ENCODE measurements at regions not wholly inside any gene's neighbourhood (a gene's known extent, or its start where the extent isn't known, plus 50 kb on each side); places are given as distances from the start of the nearest gene placed in this dataset.

GRCh38 chr14:56945291-56945690, 135.0 kb upstream of the OTX2 start:
- Histone ChIP-seq H3K4me3 (no peak overlapping the region), H3K27ac (replicated peaks in 1 of 4) (no peak overlapping the region), H3K4me1 (peaks cover 0 to 6% (median 0%) of the 10 kb centered on the region in 4 donors), H3K36me3 (no peaks in the 10 kb centered on the region), H3K27me3 (no peaks in the 10 kb centered on the region), H3K9me3 (no peaks in the 10 kb centered on the region)
- intact Hi-C loops (cut with DNase I) = no loop called here
- no peak for TF ChIP-seq POLR2A (IDR thresholded peaks at IDR 0.05; ENCODE audit: low read depth)
- no peak for TF ChIP-seq EP300 (IDR thresholded peaks at IDR 0.05)
- TF ChIP-seq, protein P1, sequence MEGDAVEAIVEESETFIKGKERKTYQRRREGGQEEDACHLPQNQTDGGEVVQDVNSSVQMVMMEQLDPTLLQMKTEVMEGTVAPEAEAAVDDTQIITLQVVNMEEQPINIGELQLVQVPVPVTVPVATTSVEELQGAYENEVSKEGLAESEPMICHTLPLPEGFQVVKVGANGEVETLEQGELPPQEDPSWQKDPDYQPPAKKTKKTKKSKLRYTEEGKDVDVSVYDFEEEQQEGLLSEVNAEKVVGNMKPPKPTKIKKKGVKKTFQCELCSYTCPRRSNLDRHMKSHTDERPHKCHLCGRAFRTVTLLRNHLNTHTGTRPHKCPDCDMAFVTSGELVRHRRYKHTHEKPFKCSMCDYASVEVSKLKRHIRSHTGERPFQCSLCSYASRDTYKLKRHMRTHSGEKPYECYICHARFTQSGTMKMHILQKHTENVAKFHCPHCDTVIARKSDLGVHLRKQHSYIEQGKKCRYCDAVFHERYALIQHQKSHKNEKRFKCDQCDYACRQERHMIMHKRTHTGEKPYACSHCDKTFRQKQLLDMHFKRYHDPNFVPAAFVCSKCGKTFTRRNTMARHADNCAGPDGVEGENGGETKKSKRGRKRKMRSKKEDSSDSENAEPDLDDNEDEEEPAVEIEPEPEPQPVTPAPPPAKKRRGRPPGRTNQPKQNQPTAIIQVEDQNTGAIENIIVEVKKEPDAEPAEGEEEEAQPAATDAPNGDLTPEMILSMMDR (IDR thresholded peaks at IDR 0.05) = no peak
- TF ChIP-seq POLR2AphosphoS5 (IDR thresholded peaks at IDR 0.05) = no peak
- 49% methylated on average over 2 of the region's 2 CpGs for WGBS
- no peak for DNase-seq (ENCODE audit: extremely low spot score)

GRCh38 chr14:56944397-56944796, 134.1 kb upstream of the OTX2 start:
- Histone ChIP-seq H3K9me3 (no peaks in the 10 kb centered on the region), H3K27me3 (no peaks in the 10 kb centered on the region), H3K4me3 (no peak overlapping the region), H3K36me3 (no peaks in the 10 kb centered on the region), H3K27ac (replicated peaks in 1 of 4) (no peak overlapping the region), H3K4me1 (peaks cover 0 to under 1% (median 0%) of the 10 kb centered on the region in 4 donors)
- WGBS = 93% methylated on average over 2 of the region's 2 CpGs
- intact Hi-C loops (cut with DNase I) = no loop called here
- TF ChIP-seq, protein P1 (IDR thresholded peaks at IDR 0.05) = no peak
- TF ChIP-seq EP300 (IDR thresholded peaks at IDR 0.05) (no peak), POLR2A (IDR thresholded peaks at IDR 0.05; ENCODE audit: low read depth) (no peak), POLR2AphosphoS5 (IDR thresholded peaks at IDR 0.05) (no peak)
- DNase-seq (ENCODE audit: extremely low spot score) = no peak

DNA sequence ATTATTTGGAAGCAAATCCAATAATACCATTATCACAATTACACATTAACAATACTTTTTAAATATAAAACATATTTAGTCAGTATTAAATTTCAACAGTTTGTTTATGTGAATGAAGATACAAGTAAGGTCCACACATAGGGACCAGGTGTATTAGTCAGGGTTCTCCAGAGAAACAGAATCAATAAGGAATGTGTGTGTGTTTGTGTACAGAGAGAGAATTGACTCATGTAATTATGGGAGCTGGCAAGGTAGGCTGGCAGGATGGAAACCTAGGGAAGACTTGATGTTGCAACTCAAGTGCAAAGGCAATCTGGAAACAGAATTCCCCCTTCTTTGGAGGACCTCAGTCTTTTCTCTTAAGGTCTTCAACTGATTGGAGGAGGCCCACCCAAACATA, 123.2 kb upstream of the OTX2 start:
- intact Hi-C loops (cut with DNase I) = no loop called here
- Histone ChIP-seq H3K4me3 (no peak overlapping the region), H3K4me1 (no peaks in the 10 kb centered on the region), H3K27me3 (no peaks in the 10 kb centered on the region), H3K36me3 (no peaks in the 10 kb centered on the region), H3K27ac (replicated peaks in 1 of 4) (no peak overlapping the region), H3K9me3 (no peaks in the 10 kb centered on the region)
- no peak for TF ChIP-seq POLR2AphosphoS5 (IDR thresholded peaks at IDR 0.05)
- no peak for TF ChIP-seq POLR2A (IDR thresholded peaks at IDR 0.05; ENCODE audit: low read depth)
- no peak for TF ChIP-seq EP300 (IDR thresholded peaks at IDR 0.05)
- TF ChIP-seq, protein P1 (IDR thresholded peaks at IDR 0.05) = no peak
- DNase-seq (ENCODE audit: extremely low spot score) = no peak

DNA sequence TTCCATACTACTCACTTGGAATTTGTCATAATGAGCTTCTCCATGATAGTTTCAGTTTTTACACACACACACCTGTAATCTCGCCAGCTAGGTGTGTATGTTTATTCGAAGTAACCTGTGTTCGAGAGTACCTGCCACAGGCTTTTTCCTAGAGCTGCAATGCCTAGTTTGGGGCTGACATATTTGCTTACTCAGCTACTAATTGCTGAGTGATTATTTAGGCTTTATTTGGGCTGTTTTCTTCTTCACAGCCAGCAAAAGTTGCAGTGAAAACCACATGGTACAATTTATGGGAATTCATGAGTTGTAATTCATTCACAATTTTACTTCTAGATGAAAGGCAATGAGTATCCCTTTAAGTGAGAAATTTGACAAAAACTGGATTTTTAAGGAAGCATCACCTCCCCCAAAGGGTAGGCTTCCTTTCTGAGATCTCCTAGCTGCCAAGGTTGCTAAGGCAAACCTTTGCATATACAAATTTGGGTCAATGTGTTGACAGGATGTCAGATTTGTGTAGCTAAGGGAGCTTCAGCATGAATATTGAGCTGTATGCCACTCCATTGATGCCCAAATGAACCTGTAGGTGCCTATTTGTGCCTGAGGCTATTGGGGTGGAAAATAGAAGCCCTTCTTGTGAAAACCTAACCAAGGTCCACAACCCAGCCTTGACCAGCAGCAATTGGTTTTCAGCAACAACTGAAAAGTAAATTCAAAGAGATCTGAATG, 108.7 kb upstream of the OTX2 start:
- no peak overlapping the region for H3K27ac ChIP-seq (replicated peaks in 1 of 4)
- 32% methylated on average over 3 of the region's 3 CpGs for WGBS
- TF ChIP-seq, protein P1 (IDR thresholded peaks at IDR 0.05) = no peak
- TF ChIP-seq POLR2A (IDR thresholded peaks at IDR 0.05; ENCODE audit: low read depth) (no peak), POLR2AphosphoS5 (IDR thresholded peaks at IDR 0.05) (no peak), EP300 (IDR thresholded peaks at IDR 0.05) (no peak)

DNA sequence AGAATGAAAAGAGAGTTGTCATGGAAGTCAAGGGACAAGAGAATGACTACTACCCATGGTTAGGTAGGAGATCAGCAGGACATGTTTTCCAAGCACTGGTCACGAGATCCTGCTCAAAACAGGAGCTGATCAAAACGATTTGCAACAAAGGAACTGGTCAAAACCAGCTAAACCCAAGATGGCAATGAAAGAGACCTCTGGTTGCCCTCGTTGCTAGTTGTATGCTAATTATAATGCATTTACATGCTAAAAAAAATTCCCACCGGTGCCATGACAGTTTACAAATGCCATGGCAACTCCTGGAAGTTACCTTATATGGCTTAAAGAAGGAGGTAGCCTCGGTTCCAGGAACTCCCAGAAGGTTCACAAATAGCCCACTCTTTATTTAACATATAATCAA, 95.0 kb upstream of the OTX2 start:
- WGBS = 31% methylated on average over 5 of the region's 5 CpGs

More for the DNA sequence above, 108.7 kb upstream of the OTX2 start:
- Histone ChIP-seq H3K27me3 (no peaks in the 10 kb centered on the region), H3K36me3 (no peaks in the 10 kb centered on the region), H3K4me3 (no peak overlapping the region), H3K9me3 (peaks cover 0 to 9% (median 3%) of the 10 kb centered on the region in 4 donors), H3K4me1 (no peaks in the 10 kb centered on the region)
- no peak for DNase-seq (ENCODE audit: extremely low spot score)
- intact Hi-C loops (cut with DNase I) = no loop called here

More for the DNA sequence above, 95.0 kb upstream of the OTX2 start:
- no peak for TF ChIP-seq POLR2AphosphoS5 (IDR thresholded peaks at IDR 0.05)
- TF ChIP-seq POLR2A (IDR thresholded peaks at IDR 0.05; ENCODE audit: low read depth) = no peak
- TF ChIP-seq, protein P1 (IDR thresholded peaks at IDR 0.05) = no peak
- TF ChIP-seq EP300 (IDR thresholded peaks at IDR 0.05) = no peak
- no peaks in the 10 kb centered on the region for H3K9me3 ChIP-seq
- intact Hi-C loops (cut with DNase I) = no loop called here
- DNase-seq (ENCODE audit: extremely low spot score) = no peak
- no peaks in the 10 kb centered on the region for H3K36me3 ChIP-seq
- no peak overlapping the region for H3K27ac ChIP-seq (replicated peaks in 1 of 4)
- H3K4me1 ChIP-seq = no peaks in the 10 kb centered on the region
- no peaks in the 10 kb centered on the region for H3K27me3 ChIP-seq
- H3K4me3 ChIP-seq = no peak overlapping the region
